HepG2 (cell line): ENCODE measurements at regions not wholly inside any gene's neighbourhood (a gene's known extent, or its start where the extent isn't known, plus 50 kb on each side); places are given as distances from the start of the nearest gene placed in this dataset.

Experiments
- ATAC-seq: fragments of 200-7000 bp; cut with Tn5 transposase; 3 replicates; pipeline ENCODE4 v1.9.1; 2020; ENCODE audit warnings: mild to moderate bottlenecking, moderate library complexity
- BruUV-seq: library from RNA; stranded (reverse); fragments of 400-500 nt; replicated peaks from 2 replicates; lab custom pipeline; 2021; lab: Mats Ljungman, UMichigan
- CTCF ChIA-PET: fragments of 300-600 bp; formaldehyde crosslinking; extraction: SDS; loops from one replicate; lab custom pipeline; 2021; ENCODE audit warnings: low total read pairs, inconsistent platforms, low intra/inter-chr PET ratio; lab: Yijun Ruan, JAX
- POLR2A ChIA-PET: fragments of 350-600 bp; sonication (Branson Sonifier 250); formaldehyde crosslinking; loops from one replicate; lab custom pipeline; 2020; ENCODE audit warnings: antibody characterized with exemption, inconsistent platforms; lab: Yijun Ruan, JAX
- DNase-seq: peaks from one replicate; pipeline ENCODE4 v3.0.0-alpha.2; 2015; ENCODE audit warnings: low spot score
- FAIRE-seq: peaks from 3 replicates; lab custom pipeline; 2011; peaks lifted over from hg19 to GRCh38; lab: Jason Lieb, UNC
- H2AFZ ChIP-seq: one replicate; pipeline ENCODE4 v1.6.1; 2011; ENCODE audit warnings: low read length, inconsistent platforms
- H3K27ac ChIP-seq: fragments of 300-600 bp; 3 replicates; pipeline ENCODE4 v1.8.0; 2011; ENCODE audit warnings: mixed run types, mild to moderate bottlenecking, mixed read lengths, low read length, inconsistent platforms; ENCODE audit not compliant: insufficient read depth; ENCODE audit errors: extremely low read length
- H3K27me3 ChIP-seq, 2 experiments: fragments of 200-600 bp in 1 of 2; 2 replicates in 1 of 2; 3 replicates in 1 of 2; pipeline versions ENCODE4 v1.6.0 to v1.8.0; 2011; ENCODE audit warnings: low read length in 2 of 2, mild to moderate bottlenecking in 2 of 2, moderate library complexity in 2 of 2, inconsistent platforms in 1 of 2; ENCODE audit not compliant: insufficient read depth in 2 of 2, control insufficient read depth in 1 of 2
- H3K36me3 ChIP-seq, 2 experiments: fragments of 200-600 bp in 1 of 2; replicated peaks in 1 of 2; 2 replicates in 1 of 2; 3 replicates in 1 of 2; pipeline versions ENCODE4 v1.5.1 to v1.8.0; 2011; ENCODE audit warnings: low read length in 2 of 2, inconsistent platforms in 1 of 2; ENCODE audit not compliant: insufficient read depth in 2 of 2, control insufficient read depth in 1 of 2
- H3K4me1 ChIP-seq: 2 replicates; pipeline ENCODE4 v1.5.1; 2012; ENCODE audit warnings: low read length, inconsistent platforms; ENCODE audit not compliant: insufficient read depth
- H3K4me2 ChIP-seq: 2 replicates; pipeline ENCODE4 v1.6.0; 2011; ENCODE audit warnings: low read depth, low read length, inconsistent platforms
- H3K4me3 ChIP-seq, 3 experiments: fragments of 200-600 bp in 1 of 3; sonication (generic), shearing (Covaris generic) in 1 of 3; replicated peaks in 1 of 3; 2 replicates each; pipeline ENCODE4 v1.5.1; 2011 to 2016; ENCODE audit warnings: low read length in 3 of 3, inconsistent platforms in 2 of 3, low read depth in 2 of 3, mild to moderate bottlenecking in 2 of 3, control low read depth in 1 of 3, mixed read lengths in 1 of 3; ENCODE audit not compliant: insufficient read depth in 1 of 3
- H3K79me2 ChIP-seq: one replicate; pipeline ENCODE4 v1.6.1; 2011; ENCODE audit warnings: low read length, inconsistent platforms; ENCODE audit not compliant: insufficient read depth
- H3K9ac ChIP-seq: 2 replicates; pipeline ENCODE4 v1.6.0; 2011; ENCODE audit warnings: mild to moderate bottlenecking, low read depth, low read length, inconsistent platforms; ENCODE audit not compliant: insufficient read depth
- H3K9me3 ChIP-seq: 2 replicates; pipeline ENCODE4 v1.5.1; 2012; ENCODE audit warnings: mild to moderate bottlenecking, low read length
- H4K20me1 ChIP-seq: 2 replicates; pipeline ENCODE4 v1.6.0; 2011; ENCODE audit warnings: inconsistent platforms, mild to moderate bottlenecking, low read length, moderate library complexity; ENCODE audit not compliant: insufficient read depth
- ATRX ChIP-seq: sonication (generic); formaldehyde crosslinking; IDR thresholded peaks from 2 replicates; pipeline ENCODE4 v1.4.0; 2020; ENCODE audit warnings: missing genetic modification reagents, borderline replicate concordance
- HDAC1 ChIP-seq: sonication (generic); formaldehyde crosslinking; IDR thresholded peaks from 2 replicates; pipeline ENCODE4 v1.5.1; 2020; ENCODE audit warnings: mild to moderate bottlenecking, missing genetic modification reagents
- HOXA5 ChIP-seq: sonication (generic); formaldehyde crosslinking; IDR thresholded peaks from 2 replicates; pipeline ENCODE4 v1.4.0; 2020; ENCODE audit warnings: missing genetic modification reagents
- MATR3 ChIP-seq: sonication (generic); formaldehyde crosslinking; IDR thresholded peaks from 2 replicates; pipeline ENCODE4 v1.4.0; 2020; ENCODE audit warnings: missing genetic modification reagents
- MEIS2 ChIP-seq: sonication (generic); formaldehyde crosslinking; IDR thresholded peaks from 2 replicates; pipeline ENCODE4 v1.9.0; 2021; ENCODE audit warnings: mild to moderate bottlenecking, missing genetic modification reagents
- MIXL1 ChIP-seq: IDR thresholded peaks from 2 replicates; pipeline ENCODE4 v1.6.1; 2016
- MTF2 ChIP-seq: sonication (generic); formaldehyde crosslinking; IDR thresholded peaks from 2 replicates; pipeline ENCODE4 v1.5.0; 2020; ENCODE audit warnings: missing genetic modification reagents, borderline replicate concordance
- NR3C1 ChIP-seq: sonication (generic); formaldehyde crosslinking; IDR thresholded peaks from 2 replicates; pipeline ENCODE4 v1.4.0; 2020; ENCODE audit warnings: missing genetic modification reagents
- POLR2AphosphoS2 ChIP-seq: IDR thresholded peaks from 2 replicates; pipeline ENCODE4 v1.6.1; 2011; ENCODE audit warnings: low read depth, low read length, improper control_type of control experiment
- ZNF124 ChIP-seq: sonication (generic); formaldehyde crosslinking; IDR thresholded peaks from 2 replicates; pipeline ENCODE4 v1.4.0; 2020; ENCODE audit warnings: missing genetic modification reagents
- ZNF276 ChIP-seq: sonication (generic); formaldehyde crosslinking; IDR thresholded peaks from 2 replicates; pipeline ENCODE4 v1.4.0; 2020; ENCODE audit warnings: mild to moderate bottlenecking, low read depth, missing genetic modification reagents
- ZNF329 ChIP-seq: sonication (generic); formaldehyde crosslinking; IDR thresholded peaks from 2 replicates; pipeline ENCODE4 v1.9.0; 2021; ENCODE audit warnings: low read depth, mild to moderate bottlenecking, missing genetic modification reagents
- ZNF354B ChIP-seq: sonication (generic); formaldehyde crosslinking; IDR thresholded peaks from 2 replicates; pipeline ENCODE4 v1.8.0; 2022; ENCODE audit warnings: mild to moderate bottlenecking, missing genetic modification reagents
- ZNF597 ChIP-seq: sonication (generic); formaldehyde crosslinking; IDR thresholded peaks from 2 replicates; pipeline ENCODE4 v1.5.0; 2020; ENCODE audit warnings: missing genetic modification reagents
- ZNF761 ChIP-seq: sonication (generic); formaldehyde crosslinking; conservative IDR thresholded peaks from 2 replicates; pipeline ENCODE4 v1.4.0; 2020; ENCODE audit warnings: mild to moderate bottlenecking, missing genetic modification reagents
- WGBS: methylation state at CpG from one replicate; pipeline ENCODE4 v1.1.6; 2017; ENCODE audit warnings: low lambda C conversion rate; 5-methylcytosine and 5-hydroxymethylcytosine counted together
- in situ Hi-C: cut with HindIII; loops from 2 replicates; pipeline ENCODE4 v1.10.0; 2017; ENCODE audit warnings: low pct_unique_long_range_greater_than_20kb; ENCODE audit not compliant: extremely low pct_ligation_motif_present
- intact Hi-C: fragments of 100-400 bp; cut with micrococcal nuclease; formaldehyde crosslinking; loops from one replicate; pipeline ENCODE4 v1.10.0; 2022; ENCODE audit not compliant: unreplicated experiment
- TF ChIP-seq, protein P1 (sequence below): sonication (generic); formaldehyde crosslinking; IDR thresholded peaks from 2 replicates; pipeline ENCODE4 v1.4.0; 2020; ENCODE audit warnings: missing genetic modification reagents
- TF ChIP-seq, protein P2 (sequence below): sonication (generic); formaldehyde crosslinking; IDR thresholded peaks from 2 replicates; pipeline ENCODE4 v1.4.0; 2020; ENCODE audit warnings: missing genetic modification reagents

GRCh38 chr2:160876029-160876428, 284.2 kb upstream of the TANK start (continued):
- TF ChIP-seq ZNF124 (CRISPR knock-in tag) (no peak), ZNF276 (CRISPR knock-in tag) (no peak), HOXA5 (CRISPR knock-in tag) (no peak), ATRX (CRISPR knock-in tag) (no peak), HDAC1 (CRISPR knock-in tag) (no peak), MEIS2 (CRISPR knock-in tag) (no peak), ZNF329 (CRISPR knock-in tag) (no peak), NR3C1 (CRISPR knock-in tag) (no peak)

DNA sequence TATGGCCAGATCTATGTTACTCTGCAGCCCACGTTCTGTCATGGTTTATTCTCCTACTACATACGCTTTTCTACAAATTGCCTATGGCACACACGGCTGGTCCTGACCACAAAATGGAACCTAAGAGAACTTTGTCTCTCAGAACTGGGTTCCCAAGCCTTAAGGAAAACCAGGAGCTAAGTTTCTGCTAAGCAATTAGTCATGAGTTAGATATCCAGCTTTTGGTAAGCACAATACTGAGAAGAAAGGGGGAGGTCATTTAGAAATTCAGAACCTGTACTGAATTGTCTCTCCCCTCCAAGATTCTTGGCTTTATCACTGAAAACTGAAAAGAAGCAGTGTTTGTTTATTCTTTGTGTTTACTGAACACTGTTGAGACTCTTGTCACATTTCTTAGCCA, 283.5 kb upstream of the TANK start:
- H3K4me2 ChIP-seq = no peak overlapping the region
- no peak overlapping the region for H3K9ac ChIP-seq
- ATAC-seq = no peak
- H3K27me3 ChIP-seq = no peaks in the 10 kb centered on the region
- FAIRE-seq = no peak
- no peak for TF ChIP-seq ZNF354B (CRISPR knock-in tag)
- TF ChIP-seq ZNF597 (CRISPR knock-in tag) = no peak
- no peak for TF ChIP-seq MTF2 (CRISPR knock-in tag)
- TF ChIP-seq, protein P1, sequence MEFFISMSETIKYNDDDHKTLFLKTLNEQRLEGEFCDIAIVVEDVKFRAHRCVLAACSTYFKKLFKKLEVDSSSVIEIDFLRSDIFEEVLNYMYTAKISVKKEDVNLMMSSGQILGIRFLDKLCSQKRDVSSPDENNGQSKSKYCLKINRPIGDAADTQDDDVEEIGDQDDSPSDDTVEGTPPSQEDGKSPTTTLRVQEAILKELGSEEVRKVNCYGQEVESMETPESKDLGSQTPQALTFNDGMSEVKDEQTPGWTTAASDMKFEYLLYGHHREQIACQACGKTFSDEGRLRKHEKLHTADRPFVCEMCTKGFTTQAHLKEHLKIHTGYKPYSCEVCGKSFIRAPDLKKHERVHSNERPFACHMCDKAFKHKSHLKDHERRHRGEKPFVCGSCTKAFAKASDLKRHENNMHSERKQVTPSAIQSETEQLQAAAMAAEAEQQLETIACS (CRISPR knock-in tag) = no peak
- no peak for TF ChIP-seq MATR3 (CRISPR knock-in tag)
- no peak for TF ChIP-seq POLR2AphosphoS2
- TF ChIP-seq, protein P2, sequence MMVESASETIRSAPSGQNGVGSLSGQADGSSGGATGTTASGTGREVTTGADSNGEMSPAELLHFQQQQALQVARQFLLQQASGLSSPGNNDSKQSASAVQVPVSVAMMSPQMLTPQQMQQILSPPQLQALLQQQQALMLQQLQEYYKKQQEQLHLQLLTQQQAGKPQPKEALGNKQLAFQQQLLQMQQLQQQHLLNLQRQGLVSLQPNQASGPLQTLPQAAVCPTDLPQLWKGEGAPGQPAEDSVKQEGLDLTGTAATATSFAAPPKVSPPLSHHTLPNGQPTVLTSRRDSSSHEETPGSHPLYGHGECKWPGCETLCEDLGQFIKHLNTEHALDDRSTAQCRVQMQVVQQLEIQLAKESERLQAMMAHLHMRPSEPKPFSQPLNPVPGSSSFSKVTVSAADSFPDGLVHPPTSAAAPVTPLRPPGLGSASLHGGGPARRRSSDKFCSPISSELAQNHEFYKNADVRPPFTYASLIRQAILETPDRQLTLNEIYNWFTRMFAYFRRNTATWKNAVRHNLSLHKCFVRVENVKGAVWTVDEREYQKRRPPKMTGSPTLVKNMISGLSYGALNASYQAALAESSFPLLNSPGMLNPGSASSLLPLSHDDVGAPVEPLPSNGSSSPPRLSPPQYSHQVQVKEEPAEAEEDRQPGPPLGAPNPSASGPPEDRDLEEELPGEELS (CRISPR knock-in tag) = no peak
- TF ChIP-seq MIXL1 (CRISPR knock-in tag) = no peak
- TF ChIP-seq ZNF761 (CRISPR knock-in tag) = no peak
- H3K4me3 ChIP-seq = no peak overlapping the region
- no peaks in the 10 kb centered on the region for H3K9me3 ChIP-seq
- BruUV-seq = no TSS peak
- no peak for DNase-seq
- no peaks in the 10 kb centered on the region for H4K20me1 ChIP-seq
- POLR2A ChIA-PET = no interaction called here
- H3K27ac ChIP-seq = no peak overlapping the region
- intact Hi-C loops = no loop called here
- 7% methylated on average over 3 of the region's 3 CpGs for WGBS
- no peaks in the 10 kb centered on the region for H3K4me1 ChIP-seq
- CTCF ChIA-PET = no interaction called here
- H2AFZ ChIP-seq = no peak overlapping the region
- no peaks in the 10 kb centered on the region for H3K79me2 ChIP-seq
- in situ Hi-C loops = no loop called here
- H3K36me3 ChIP-seq = no peaks in the 10 kb centered on the region
